Heart right ventricle (tissue), 16 donors: ENCODE measurements at regions not wholly inside any gene's neighbourhood (a gene's known extent, or its start where the extent isn't known, plus 50 kb on each side); places are given as distances from the start of the nearest gene placed in this dataset.
A peak's percentile ranks its signal among the peaks of the same experiment; 100 is the strongest.

Experiments
- ATAC-seq, 8 donors: fragments of 200-7000 bp; cut with Tn5 transposase; one replicate each; pipeline ENCODE4 v1.9.1; 2020; ENCODE audit warnings: mild to moderate bottlenecking in 8 of 8, moderate library complexity in 8 of 8, moderate number of reproducible peaks in 1 of 8
- DNase-seq, 2 donors: peaks; one replicate each; pipeline ENCODE4 v3.0.0-alpha.2; 2020
- H3K27ac ChIP-seq, 10 donors: fragments of 200-600 bp; sonication (generic) in 2 of 10; one replicate each; pipeline versions ENCODE4 v1.5.0 to v1.8.0; 2020 to 2022; ENCODE audit warnings: mild to moderate bottlenecking in 3 of 10
- H3K27me3 ChIP-seq, 7 donors: fragments of 200-600 bp; one replicate each; pipeline ENCODE4 v1.8.0; 2021 to 2022; ENCODE audit warnings: mild to moderate bottlenecking in 2 of 7
- H3K36me3 ChIP-seq, 9 donors: fragments of 200-600 bp; sonication (generic) in 1 of 9; one replicate each; pipeline versions ENCODE4 v1.5.0 to v1.8.0; 2020 to 2022; ENCODE audit warnings: mild to moderate bottlenecking in 2 of 9
- H3K4me1 ChIP-seq, 9 donors: fragments of 200-600 bp; sonication (generic) in 1 of 9; one replicate each; pipeline versions ENCODE4 v1.5.0 to v1.8.0; 2020 to 2022; ENCODE audit warnings: mild to moderate bottlenecking in 4 of 9
- H3K4me3 ChIP-seq, 10 donors: fragments of 200-600 bp; sonication (generic) in 2 of 10; one replicate each; pipeline versions ENCODE4 v1.5.0 to v1.8.0; 2020 to 2022; ENCODE audit warnings: mild to moderate bottlenecking in 7 of 10, moderate library complexity in 2 of 10
- H3K9me3 ChIP-seq, 11 donors: fragments of 200-600 bp in 10 of 11; sonication (generic) in 2 of 11; one replicate each; pipeline versions ENCODE4 v1.5.0 to v1.8.0; 2013 to 2022; ENCODE audit warnings: mild to moderate bottlenecking in 2 of 11, control low read depth in 1 of 11, moderate library complexity in 1 of 11
- CTCF ChIP-seq, 9 donors: fragments of 200-600 bp; sonication (generic) in 2 of 9; IDR thresholded peaks; one replicate each; pipeline versions ENCODE4 v1.5.0 to v1.8.0; 2021 to 2022; ENCODE audit warnings: antibody characterized with exemption in 9 of 9, mild to moderate bottlenecking in 5 of 9, moderate library complexity in 1 of 9
- WGBS, 2 donors: extraction: QIAGEN DNeasy Blood & Tissue Kit; methylation state at CpG; one replicate each; pipeline ENCODE4 v1.1.7; 2013; ENCODE audit warnings: inconsistent platforms in 1 of 2; 5-methylcytosine and 5-hydroxymethylcytosine counted together
- intact Hi-C, 10 donors: fragments of 100-400 bp; cut with DNase I; formaldehyde crosslinking; loops; one replicate each; pipeline versions ENCODE4 v1.11.1 to v1.14.2; 2022
- donor health status: Arrhythmogenic right ventricular cardiomyopathy.
- donor health status: ischemic (EF 13 %, LVEDD 7.1; RV severe dilation, severe dysfunction).
- donor health status: healthy with polysubstance abuse.
- donor health status: DM: no; HTN: yes; CAD: no.
- donor health status: DM: no; HTN: no; CAD: no.
- donor health status: ischemic (EF 25% LVEDD 6.9; RV normal size, moderate dysfunction).
- donor health status: ischemic (EF 25% LVEDD 5.7; RV mildly dilated, moderate dysfunction).
- donor health status: healthy.
- donor health status: DM: yes; HTN: yes; CAD: no.
- donor health status: Ischemic cardiomyopathy.
- donor health status: ischemic (EF 35%, LVEDD 5.7; RV mildly dilated, moderate dysfunction).
- donor health status: nonischemic (EF 11% LVEDD 7.7; RV severe dilation, severe dysfunction).
- donor health status: DM: yes; HTN: yes; CAD: no.
- donor health status: PGD.
- donor health status: ischemic (EF 29% LVEDD 5.4; RV normal size, mild dysfunction).
- donor health status: nonischemic (EF 23%, LVEDD 6.1; RV moderate dilation, normal function).

GRCh38 chr11:25727944-25728343 is 604.0 kb upstream of the ANO3 start:
- intact Hi-C loops, result no loop called here
- 66 to 78% methylated on average over 2 of the region's 2 CpGs for whole genome bisulfite sequencing, 2 donors
- ATAC-seq, result no peak
- DNase-seq, result no peak
- Histone ChIP-seq H3K27me3 (no peaks in the 10 kb centered on the region), H3K4me1 (no peaks in the 10 kb centered on the region), H3K4me3 (no peak overlapping the region), H3K27ac (no peak overlapping the region), H3K36me3 (no peaks in the 10 kb centered on the region), H3K9me3 (peaks cover 0 to 18% (median 0%) of the 10 kb centered on the region in 11 donors)
- no peak for TF ChIP-seq CTCF (IDR thresholded peaks at IDR 0.05)

- Histone ChIP-seq H3K36me3 (no peaks in the 10 kb centered on the region), H3K9me3 (peaks cover 0 to 18% (median 0%) of the 10 kb centered on the region in 11 donors), H3K4me3 (no peak overlapping the region), H3K27me3 (no peaks in the 10 kb centered on the region), H3K4me1 (no peaks in the 10 kb centered on the region), H3K27ac (no peak overlapping the region)
- 92 to 94% methylated on average over 2 of the region's 2 CpGs for WGBS, 2 donors
- no peak for TF ChIP-seq CTCF (IDR thresholded peaks at IDR 0.05)
- ATAC-seq (no peak), DNase-seq (no peak)
- intact Hi-C loops, result no loop called here
Observed at GRCh38 chr11:25730230-25730629, 601.7 kb upstream of the ANO3 start.

GRCh38 chr11:25733777-25734176 is 598.2 kb upstream of the ANO3 start:
- intact Hi-C loops, result no loop called here
- WGBS, 2 donors, result 25% methylated on average over 2 of the region's 2 CpGs
- peak in 4 of 9 donors; percentile 12 to 21 (median 19) for TF ChIP-seq CTCF (IDR thresholded peaks at IDR 0.05)
- H3K27ac ChIP-seq, result no peak overlapping the region
- no peaks in the 10 kb centered on the region for H3K4me1 ChIP-seq
- H3K36me3 ChIP-seq, result no peaks in the 10 kb centered on the region
- peaks cover 0 to 12% (median 0%) of the 10 kb centered on the region in 11 donors for H3K9me3 ChIP-seq
- ATAC-seq (no peak), DNase-seq (no peak)
- H3K4me3 ChIP-seq, result no peak overlapping the region
- no peaks in the 10 kb centered on the region for H3K27me3 ChIP-seq

GRCh38 chr11:25734591-25735211 is 597.2 kb upstream of the ANO3 start:
- WGBS, 2 donors, result 27 to 32% methylated on average over 2 of the region's 2 CpGs
- DNase-seq (no peak), ATAC-seq (no peak)
- no peak overlapping the region for H3K27ac ChIP-seq
- H3K27me3 ChIP-seq, result no peaks in the 10 kb centered on the region
- H3K4me3 ChIP-seq, result no peak overlapping the region
- peaks cover 0 to 12% (median 0%) of the 10 kb centered on the region in 11 donors for H3K9me3 ChIP-seq
- H3K36me3 ChIP-seq, result no peaks in the 10 kb centered on the region
- no peaks in the 10 kb centered on the region for H3K4me1 ChIP-seq
- intact Hi-C loops, result no loop called here
- TF ChIP-seq CTCF (IDR thresholded peaks at IDR 0.05), result peak in 6 of 9 donors; percentile 24 to 44 (median 34)
